K562 (cell line): ENCODE measurements at regions not wholly inside any gene's neighbourhood (a gene's known extent, or its start where the extent isn't known, plus 50 kb on each side); places are given as distances from the start of the nearest gene placed in this dataset.

ENCODE experiments used
- ATAC-seq: fragments of 200-7000 bp; cut with Tn5 transposase; 3 replicates; pipeline ENCODE4 v1.9.1; 2020; ENCODE audit warnings: moderate library complexity
- BruUV-seq: library from RNA; stranded (reverse); fragments of 400-500 nt; replicated peaks from 2 replicates; lab custom pipeline; 2021; lab: Mats Ljungman, UMichigan
- CTCF ChIA-PET: fragments of 300-600 bp; formaldehyde crosslinking; extraction: SDS; loops from one replicate; lab custom pipeline; 2021; ENCODE audit warnings: low intra/inter-chr PET ratio; lab: Yijun Ruan, JAX
- POLR2A ChIA-PET: fragments of 300-600, 350-650 bp; sonication (Branson Sonifier 250); formaldehyde crosslinking; extraction: SDS; loops from one replicate; lab custom pipeline; 2021; ENCODE audit warnings: antibody characterized with exemption, inconsistent platforms; lab: Yijun Ruan, JAX
- DNase-seq, 4 experiments: peaks; one replicate each; pipeline versions ENCODE4 v3.0.0 to v3.0.0-alpha.2; 2011 to 2018; ENCODE audit warnings: low spot score in 3 of 4, mixed read lengths in 3 of 4; ENCODE audit errors: extremely low read depth in 1 of 4
- FAIRE-seq: peaks from 2 replicates; lab custom pipeline; 2011; peaks lifted over from hg19 to GRCh38; lab: Jason Lieb, UNC
- H2AFZ ChIP-seq: 2 replicates; pipeline ENCODE4 v1.6.0; 2011; ENCODE audit warnings: low read depth, low read length, control low read depth, inconsistent platforms
- H3K27ac ChIP-seq: fragments of 200-600 bp; 3 replicates; pipeline ENCODE4 v1.8.0; 2011; ENCODE audit warnings: low read depth, mild to moderate bottlenecking, control low read depth, inconsistent platforms, low read length, moderate library complexity, mixed read lengths; ENCODE audit errors: extremely low read depth
- H3K27me3 ChIP-seq, 2 experiments: fragments of 300-600 bp in 1 of 2; 2 replicates in 1 of 2; 3 replicates in 1 of 2; pipeline versions ENCODE4 v1.6.0 to v1.8.0; 2011; ENCODE audit warnings: inconsistent platforms in 2 of 2, low read length in 2 of 2, mild to moderate bottlenecking in 1 of 2, mixed read lengths in 1 of 2, moderate library complexity in 1 of 2; ENCODE audit not compliant: control insufficient read depth in 2 of 2, insufficient read depth in 2 of 2
- H3K36me3 ChIP-seq: fragments of 300-600 bp; 3 replicates; pipeline ENCODE4 v1.8.0; 2011; ENCODE audit warnings: mild to moderate bottlenecking, low read length, inconsistent platforms; ENCODE audit not compliant: control insufficient read depth, insufficient read depth
- H3K4me1 ChIP-seq, 2 experiments: fragments of 200-600 bp in 1 of 2; replicated peaks in 1 of 2; 2 replicates in 1 of 2; 3 replicates in 1 of 2; pipeline versions ENCODE4 v1.5.1 to v1.8.0; 2011; ENCODE audit warnings: inconsistent platforms in 2 of 2, low read length in 2 of 2, mild to moderate bottlenecking in 1 of 2, mixed read lengths in 1 of 2, moderate library complexity in 1 of 2; ENCODE audit not compliant: control insufficient read depth in 2 of 2, insufficient read depth in 2 of 2
- H3K4me2 ChIP-seq: 2 replicates; pipeline ENCODE4 v1.6.1; 2011; ENCODE audit warnings: low read length, control low read depth, inconsistent platforms, mixed read lengths; ENCODE audit not compliant: insufficient read depth
- H3K4me3 ChIP-seq: fragments of 200-600 bp; sonication (generic), shearing (Covaris generic); 2 replicates; pipeline ENCODE4 v1.5.1; 2016; ENCODE audit warnings: control low read depth, inconsistent platforms
- H3K79me2 ChIP-seq: fragments of 200-600 bp; 3 replicates; pipeline ENCODE4 v1.8.0; 2011; ENCODE audit warnings: low read length, inconsistent platforms; ENCODE audit not compliant: control insufficient read depth, insufficient read depth
- H3K9ac ChIP-seq, 2 experiments: 2 replicates each; pipeline versions ENCODE4 v1.6.0 to v1.6.1; 2011; ENCODE audit warnings: low read depth in 2 of 2, low read length in 2 of 2, control low read depth in 1 of 2, inconsistent platforms in 1 of 2, mild to moderate bottlenecking in 1 of 2, mixed read lengths in 1 of 2; ENCODE audit not compliant: insufficient read depth in 1 of 2
- H3K9me1 ChIP-seq: one replicate; pipeline ENCODE4 v1.6.0; 2011; ENCODE audit warnings: inconsistent platforms, mild to moderate bottlenecking, low read length, moderate library complexity; ENCODE audit not compliant: control insufficient read depth, insufficient read depth
- H3K9me3 ChIP-seq: replicated peaks from 2 replicates; pipeline ENCODE4 v1.5.1; 2011; ENCODE audit warnings: low read depth, low read length, inconsistent platforms; ENCODE audit not compliant: control insufficient read depth, insufficient read depth
- H4K20me1 ChIP-seq: replicated peaks from 2 replicates; pipeline ENCODE4 v1.6.1; 2011; ENCODE audit warnings: low read length, inconsistent platforms, mixed read lengths; ENCODE audit not compliant: control insufficient read depth, insufficient read depth
- ESRRB ChIP-seq: fragments of 250-450 bp; sonication (Bioruptor Pico); IDR thresholded peaks from 2 replicates; pipeline ENCODE4 v1.5.0; 2020; ENCODE audit warnings: mild to moderate bottlenecking, moderate library complexity, borderline replicate concordance
- FOXP1 ChIP-seq: sonication (generic); formaldehyde crosslinking; IDR thresholded peaks from 2 replicates; pipeline ENCODE4 v1.8.0; 2022; ENCODE audit warnings: mild to moderate bottlenecking, missing genetic modification reagents
- MYC ChIP-seq, 2 experiments: fragments of 250-450 bp in 1 of 2; sonication (Bioruptor Pico) in 1 of 2; IDR thresholded peaks; 2 replicates each; pipeline versions ENCODE4 v1.5.1 to v1.6.1; 2012 to 2021; ENCODE audit warnings: low read depth in 2 of 2, borderline replicate concordance in 1 of 2, improper control_type of control experiment in 1 of 2, low read length in 1 of 2, mild to moderate bottlenecking in 1 of 2, moderate library complexity in 1 of 2
- PYGO2 ChIP-seq: fragments of 450-650 bp; IDR thresholded peaks from 2 replicates; pipeline ENCODE4 v1.6.1; 2016; ENCODE audit warnings: mild to moderate bottlenecking, missing genetic modification characterization, moderate library complexity, missing compliant biosample characterization
- SRSF3 ChIP-seq: fragments of 200-400 bp; formaldehyde crosslinking; IDR thresholded peaks from 2 replicates; pipeline ENCODE4 v1.6.1; 2016; ENCODE audit warnings: mild to moderate bottlenecking, low read length, moderate library complexity; ENCODE audit not compliant: insufficient read depth
- in situ Hi-C: fragments of 300-500 bp; cut with MboI; formaldehyde crosslinking; loops from 4 replicates; pipeline ENCODE4 v1.15.0; 2018; ENCODE audit warnings: inconsistent platforms, mixed read lengths
- intact Hi-C: fragments of 100-400 bp; cut with micrococcal nuclease; formaldehyde crosslinking; loops from 2 replicates; pipeline ENCODE4 v1.14.2; 2022
- TF ChIP-seq, protein P1 (sequence below): fragments of 450-650 bp; IDR thresholded peaks from 2 replicates; pipeline ENCODE4 v1.6.1; 2016; ENCODE audit warnings: low read depth

GRCh38 chr12:42932936-42933335, 343.4 kb upstream of the PRICKLE1 start (continued):
- TF ChIP-seq, protein P1, sequence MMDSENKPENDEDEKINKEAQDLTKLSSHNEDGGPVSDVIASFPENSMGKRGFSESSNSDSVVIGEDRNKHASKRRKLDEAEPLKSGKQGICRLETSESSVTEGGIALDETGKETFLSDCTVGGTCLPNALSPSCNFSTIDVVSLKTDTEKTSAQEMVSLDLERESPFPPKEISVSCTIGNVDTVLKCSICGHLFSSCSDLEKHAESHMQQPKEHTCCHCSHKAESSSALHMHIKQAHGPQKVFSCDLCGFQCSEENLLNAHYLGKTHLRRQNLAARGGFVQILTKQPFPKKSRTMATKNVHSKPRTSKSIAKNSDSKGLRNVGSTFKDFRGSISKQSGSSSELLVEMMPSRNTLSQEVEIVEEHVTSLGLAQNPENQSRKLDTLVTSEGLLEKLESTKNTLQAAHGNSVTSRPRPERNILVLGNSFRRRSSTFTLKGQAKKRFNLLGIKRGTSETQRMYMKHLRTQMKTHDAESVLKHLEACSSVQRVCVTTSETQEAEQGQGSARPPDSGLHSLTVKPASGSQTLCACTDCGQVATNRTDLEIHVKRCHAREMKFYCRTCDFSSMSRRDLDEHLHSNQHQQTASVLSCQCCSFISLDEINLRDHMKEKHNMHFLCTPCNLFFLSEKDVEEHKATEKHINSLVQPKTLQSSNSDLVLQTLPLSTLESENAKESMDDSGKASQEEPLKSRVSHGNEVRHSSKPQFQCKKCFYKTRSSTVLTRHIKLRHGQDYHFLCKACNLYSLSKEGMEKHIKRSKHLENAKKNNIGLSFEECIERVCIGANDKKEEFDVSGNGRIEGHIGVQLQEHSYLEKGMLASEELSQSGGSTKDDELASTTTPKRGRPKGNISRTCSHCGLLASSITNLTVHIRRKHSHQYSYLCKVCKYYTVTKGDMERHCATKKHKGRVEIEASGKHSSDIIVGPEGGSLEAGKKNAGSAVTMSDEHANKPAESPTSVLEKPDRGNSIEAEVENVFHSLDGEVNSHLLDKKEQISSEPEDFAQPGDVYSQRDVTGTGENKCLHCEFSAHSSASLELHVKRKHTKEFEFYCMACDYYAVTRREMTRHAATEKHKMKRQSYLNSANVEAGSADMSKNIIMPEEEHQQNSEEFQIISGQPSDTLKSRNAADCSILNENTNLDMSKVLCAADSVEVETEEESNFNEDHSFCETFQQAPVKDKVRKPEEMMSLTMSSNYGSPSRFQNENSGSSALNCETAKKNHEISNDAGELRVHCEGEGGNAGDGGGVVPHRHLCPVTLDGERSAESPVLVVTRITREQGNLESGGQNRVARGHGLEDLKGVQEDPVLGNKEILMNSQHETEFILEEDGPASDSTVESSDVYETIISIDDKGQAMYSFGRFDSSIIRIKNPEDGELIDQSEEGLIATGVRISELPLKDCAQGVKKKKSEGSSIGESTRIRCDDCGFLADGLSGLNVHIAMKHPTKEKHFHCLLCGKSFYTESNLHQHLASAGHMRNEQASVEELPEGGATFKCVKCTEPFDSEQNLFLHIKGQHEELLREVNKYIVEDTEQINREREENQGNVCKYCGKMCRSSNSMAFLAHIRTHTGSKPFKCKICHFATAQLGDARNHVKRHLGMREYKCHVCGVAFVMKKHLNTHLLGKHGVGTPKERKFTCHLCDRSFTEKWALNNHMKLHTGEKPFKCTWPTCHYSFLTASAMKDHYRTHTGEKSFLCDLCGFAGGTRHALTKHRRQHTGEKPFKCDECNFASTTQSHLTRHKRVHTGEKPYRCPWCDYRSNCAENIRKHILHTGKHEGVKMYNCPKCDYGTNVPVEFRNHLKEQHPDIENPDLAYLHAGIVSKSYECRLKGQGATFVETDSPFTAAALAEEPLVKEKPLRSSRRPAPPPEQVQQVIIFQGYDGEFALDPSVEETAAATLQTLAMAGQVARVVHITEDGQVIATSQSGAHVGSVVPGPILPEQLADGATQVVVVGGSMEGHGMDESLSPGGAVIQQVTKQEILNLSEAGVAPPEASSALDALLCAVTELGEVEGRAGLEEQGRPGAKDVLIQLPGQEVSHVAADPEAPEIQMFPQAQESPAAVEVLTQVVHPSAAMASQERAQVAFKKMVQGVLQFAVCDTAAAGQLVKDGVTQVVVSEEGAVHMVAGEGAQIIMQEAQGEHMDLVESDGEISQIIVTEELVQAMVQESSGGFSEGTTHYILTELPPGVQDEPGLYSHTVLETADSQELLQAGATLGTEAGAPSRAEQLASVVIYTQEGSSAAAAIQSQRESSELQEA, result no peak
- TF ChIP-seq MYC (IDR thresholded peaks at IDR 0.05; ENCODE audit: low read depth, low read length), result no peak
- no peak for TF ChIP-seq MYC (CRISPR knock-in tag; IDR thresholded peaks at IDR 0.05; ENCODE audit: borderline replicate concordance, low read depth)
- TF ChIP-seq, all 486 proteins: peak for 0

- no TSS peak for BruUV-seq
- H3K36me3 ChIP-seq, result no peaks in the 10 kb centered on the region
- no peak overlapping the region for H3K27ac ChIP-seq
- POLR2A ChIA-PET, result no interaction called here
- DNase-seq (no peak), ATAC-seq (no peak), FAIRE-seq (no peak)
- no peak overlapping the region for H3K4me3 ChIP-seq
- H3K4me2 ChIP-seq, result no peak overlapping the region
- in situ Hi-C loops (no loop called here), intact Hi-C loops (no loop called here)
- H3K9me3 ChIP-seq, result no peaks in the 10 kb centered on the region
- no peaks in the 10 kb centered on the region for H4K20me1 ChIP-seq
- no peak overlapping the region for H2AFZ ChIP-seq
- H3K27me3 ChIP-seq, result no peaks in the 10 kb centered on the region
- no peaks in the 10 kb centered on the region for H3K9me1 ChIP-seq
- H3K79me2 ChIP-seq, result no peaks in the 10 kb centered on the region
- no peaks in the 10 kb centered on the region; a peak in 1 of 5 replicates for H3K4me1 ChIP-seq
- H3K9ac ChIP-seq, result no peak overlapping the region
- CTCF ChIA-PET, result no interaction called here
- TF ChIP-seq FOXP1 (CRISPR knock-in tag) (no peak), PYGO2 (tag) (no peak), SRSF3 (no peak), ESRRB (no peak)
Measured at GRCh38 chr12:42926232-42926631, 336.7 kb upstream of the PRICKLE1 start.
